GM21515 (cell line): ENCODE measurements at regions not wholly inside any gene's neighbourhood (a gene's known extent, or its start where the extent isn't known, plus 50 kb on each side); places are given as distances from the start of the nearest gene placed in this dataset.

Experiments used
- ATAC-seq: cut with Tn5 transposase; IDR thresholded peaks from one replicate; pipeline ENCODE4 v1.9.1; 2021; ENCODE audit not compliant: unreplicated experiment

DNA sequence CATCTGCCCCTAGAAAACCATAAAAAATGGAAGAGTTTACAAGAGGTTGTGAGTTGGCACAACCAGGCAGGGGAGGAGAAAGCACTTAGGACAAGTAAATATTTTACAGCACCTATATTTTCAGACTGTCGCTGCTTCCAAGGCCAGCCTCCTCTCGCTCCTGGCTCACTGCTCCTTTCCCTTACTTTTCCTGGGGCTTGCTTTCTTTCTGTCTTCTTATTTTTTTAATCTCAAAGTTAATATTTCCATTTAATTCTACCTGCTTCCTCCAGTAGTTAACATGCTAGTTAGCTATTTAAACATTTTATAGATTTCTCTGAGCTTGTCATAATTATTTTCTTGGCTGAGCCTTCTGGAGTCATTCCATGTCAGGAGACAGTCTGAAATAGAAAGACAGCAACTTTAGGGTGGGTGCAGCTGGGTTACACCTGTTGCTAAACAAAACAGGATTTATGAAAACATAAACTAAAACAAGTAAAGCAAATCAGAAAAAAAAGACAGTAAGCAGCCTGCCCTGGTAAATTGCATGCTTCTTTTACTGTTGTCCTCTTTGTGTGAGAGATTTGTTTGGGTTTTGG is 330.1 kb downstream of the DLEU7 start:
- no peak for ATAC-seq

DNA sequence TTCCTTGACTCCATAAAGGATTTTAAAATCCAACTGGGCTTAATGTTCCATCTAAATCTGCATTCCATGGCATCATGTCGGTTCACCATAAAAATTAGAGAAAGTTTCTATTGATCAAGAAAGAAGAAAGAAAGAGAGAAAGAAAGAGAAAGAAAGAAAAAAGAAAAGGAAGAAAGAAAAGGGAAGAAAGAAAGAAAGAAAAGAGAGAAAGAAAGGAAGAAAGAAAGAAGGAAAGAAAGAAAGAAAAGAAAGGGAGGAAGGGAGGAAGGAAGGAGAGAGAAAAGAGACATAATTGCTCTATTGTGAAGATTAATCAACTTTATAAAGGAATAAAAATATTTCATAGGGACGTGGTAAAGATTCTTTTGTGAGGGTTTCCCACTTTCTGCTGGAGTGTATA is 329.2 kb downstream of the DLEU7 start:
- no peak for ATAC-seq

DNA sequence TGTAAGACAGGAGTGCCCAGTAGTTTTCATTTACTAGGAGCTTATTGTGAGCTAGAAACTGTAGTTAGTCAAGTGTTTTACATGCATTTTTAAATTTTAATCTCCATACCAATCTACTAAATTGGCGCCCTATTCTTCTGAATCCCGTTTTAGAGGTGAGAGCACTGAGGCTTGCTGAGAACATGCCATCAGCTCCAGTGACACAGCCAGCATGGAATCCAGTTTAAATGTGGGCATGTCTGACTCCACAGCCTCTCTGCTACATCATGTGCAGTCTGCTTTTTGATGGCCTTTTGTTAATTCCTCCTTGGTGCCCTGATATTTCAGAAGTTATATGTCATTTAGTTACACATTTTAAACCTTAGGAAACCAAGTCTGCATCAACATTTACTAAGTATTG is 325.4 kb downstream of the DLEU7 start:
- no peak for ATAC-seq

DNA sequence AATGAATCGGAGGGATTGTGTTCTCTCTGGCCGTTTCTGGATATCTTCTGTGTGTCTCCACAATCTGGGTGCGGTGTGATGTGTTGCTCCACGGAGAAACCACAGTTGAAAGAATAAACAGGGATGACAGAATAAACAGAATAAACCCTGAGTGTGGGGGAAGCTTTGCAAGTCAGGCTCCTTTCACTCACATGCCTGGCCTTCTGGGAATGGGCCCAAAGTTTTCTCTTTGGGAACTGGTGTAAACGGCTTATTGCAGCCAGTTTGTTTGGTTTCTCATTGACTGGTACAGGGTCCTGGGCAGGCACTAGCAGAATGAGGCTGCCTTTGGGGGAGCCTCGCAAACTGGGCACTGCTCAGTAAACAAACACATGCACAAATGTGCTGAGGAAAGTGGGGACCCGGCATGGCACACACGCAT is 324.7 kb downstream of the DLEU7 start:
- no peak for ATAC-seq

DNA sequence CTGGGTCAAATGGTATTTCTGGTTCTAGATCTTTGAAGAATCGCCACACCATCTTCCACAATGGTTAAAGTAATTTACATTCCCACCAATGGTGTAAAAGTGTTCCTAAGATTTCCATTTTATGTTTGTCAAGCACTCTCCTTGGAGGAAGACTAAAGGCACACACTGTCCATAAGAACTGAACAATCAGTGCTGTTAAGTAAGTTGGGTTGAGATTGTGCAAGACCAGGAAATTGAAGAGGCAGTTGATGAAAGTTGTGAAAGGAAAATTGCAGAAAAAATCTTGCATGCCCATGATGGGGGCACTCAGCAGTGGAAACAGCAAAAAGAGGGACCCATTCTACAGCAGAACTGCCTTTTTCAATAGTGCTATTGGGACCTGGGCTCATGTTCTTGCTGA is 323.6 kb downstream of the DLEU7 start:
- no peak for ATAC-seq

DNA sequence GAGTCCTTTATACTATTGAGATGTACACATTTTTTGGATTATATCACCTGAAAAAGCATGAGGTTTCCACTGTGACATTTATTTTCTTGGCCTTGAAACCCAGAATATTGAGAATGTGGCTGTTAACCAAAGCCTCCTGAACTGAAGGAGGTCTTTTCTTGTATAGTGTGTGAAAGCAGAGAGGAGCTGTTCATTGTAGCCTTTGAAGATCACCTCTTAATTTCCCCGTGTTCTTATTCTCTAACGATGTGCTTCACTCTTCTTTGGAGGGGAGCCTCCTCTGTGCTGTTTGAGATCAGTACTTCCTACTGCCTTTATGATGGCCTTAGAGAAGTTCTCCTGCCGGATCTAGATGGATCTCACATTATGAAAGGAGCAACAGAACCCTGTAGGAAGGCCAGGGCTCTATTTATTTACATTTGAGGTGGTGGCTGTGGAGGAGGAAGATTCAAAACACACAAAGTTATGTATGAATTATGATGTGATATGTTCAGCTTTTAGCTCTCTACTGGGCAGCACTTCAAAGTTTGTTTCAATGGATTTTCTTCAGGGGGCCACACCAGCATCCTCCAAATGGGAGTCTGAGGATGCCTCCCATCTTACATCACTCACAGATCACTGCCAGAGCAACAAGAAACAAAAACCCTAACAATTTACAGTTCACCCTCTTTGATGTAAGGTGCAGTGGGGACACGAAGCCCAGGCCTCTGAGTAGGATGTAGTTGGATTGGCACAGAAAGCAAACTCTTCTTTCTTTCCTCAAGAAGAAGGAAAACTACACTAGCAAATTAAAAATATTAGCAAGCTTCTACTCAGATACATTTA is 322.3 kb downstream of the DLEU7 start:
- no peak for ATAC-seq

DNA sequence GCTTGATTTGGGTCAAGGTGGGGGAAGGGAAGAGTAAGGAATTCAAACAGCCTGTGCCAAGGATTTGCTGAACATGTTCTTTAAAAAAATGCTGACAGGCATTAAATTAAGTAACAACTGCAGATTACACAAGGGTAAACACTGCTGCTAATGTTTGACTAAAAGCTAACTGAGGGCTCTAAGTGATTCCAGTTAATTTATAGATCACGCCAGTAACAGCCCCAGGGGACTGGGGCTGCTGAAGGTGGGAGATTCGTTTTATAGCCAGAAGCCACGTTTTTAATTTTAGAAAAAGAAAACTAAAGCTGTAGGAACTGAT is 321.7 kb downstream of the DLEU7 start:
- no peak for ATAC-seq

DNA sequence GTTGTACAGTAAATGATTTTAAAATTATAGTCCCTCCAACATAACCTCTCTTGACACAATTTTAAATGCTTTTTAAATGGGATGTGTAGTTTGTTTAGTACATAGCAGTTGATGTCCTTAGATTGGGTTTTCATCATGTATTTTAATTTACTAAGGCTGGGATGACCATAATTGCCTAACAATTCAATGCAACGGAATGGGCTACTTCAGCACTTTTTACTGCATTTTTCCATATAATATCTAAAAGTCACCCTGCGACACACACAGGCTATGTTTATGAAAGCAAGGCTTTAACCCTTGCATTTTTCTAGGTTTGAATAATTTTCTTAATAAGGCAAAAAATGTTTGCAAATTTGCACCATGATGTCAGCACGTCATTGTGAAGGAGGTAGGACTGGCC is 321.0 kb downstream of the DLEU7 start:
- ATAC-seq: no peak

DNA sequence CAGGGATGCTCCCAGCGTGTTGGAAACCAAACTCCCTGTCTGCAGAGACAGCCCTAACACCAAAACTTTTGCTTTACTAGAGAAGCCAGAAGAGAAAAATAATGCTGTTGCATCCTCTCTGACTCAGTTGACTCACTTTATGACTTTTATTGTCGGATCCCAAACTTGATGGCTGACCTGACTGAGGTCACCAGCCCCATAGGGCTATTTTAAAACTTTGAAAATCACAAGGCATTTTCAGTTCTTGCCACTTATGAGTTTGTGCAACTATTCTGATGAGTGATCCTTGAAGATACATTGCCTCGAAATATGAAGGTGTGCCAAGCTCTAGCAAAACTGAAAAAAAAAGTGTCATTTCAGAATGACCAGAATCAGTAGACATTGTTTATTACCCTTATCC is 320.2 kb downstream of the DLEU7 start:
- ATAC-seq: no peak

DNA sequence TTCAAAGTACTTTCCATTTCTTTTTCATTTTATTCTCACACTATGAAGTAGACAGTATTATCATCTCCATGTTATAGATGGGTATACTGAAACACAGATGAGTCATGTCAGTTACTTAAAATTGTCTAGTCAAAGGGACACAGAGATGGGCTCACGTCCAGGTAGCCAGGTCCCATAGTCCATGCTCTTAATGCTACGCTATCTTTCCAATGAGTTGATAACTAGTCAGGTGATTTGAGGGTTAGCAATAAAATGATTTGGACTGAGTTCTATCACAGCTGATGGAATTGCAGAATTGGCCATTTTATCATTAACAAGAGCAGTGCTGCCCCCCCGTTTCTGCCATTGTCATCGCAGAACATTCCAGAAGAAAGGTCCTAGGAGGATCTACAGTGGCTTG is 318.9 kb downstream of the DLEU7 start:
- ATAC-seq: no peak

DNA sequence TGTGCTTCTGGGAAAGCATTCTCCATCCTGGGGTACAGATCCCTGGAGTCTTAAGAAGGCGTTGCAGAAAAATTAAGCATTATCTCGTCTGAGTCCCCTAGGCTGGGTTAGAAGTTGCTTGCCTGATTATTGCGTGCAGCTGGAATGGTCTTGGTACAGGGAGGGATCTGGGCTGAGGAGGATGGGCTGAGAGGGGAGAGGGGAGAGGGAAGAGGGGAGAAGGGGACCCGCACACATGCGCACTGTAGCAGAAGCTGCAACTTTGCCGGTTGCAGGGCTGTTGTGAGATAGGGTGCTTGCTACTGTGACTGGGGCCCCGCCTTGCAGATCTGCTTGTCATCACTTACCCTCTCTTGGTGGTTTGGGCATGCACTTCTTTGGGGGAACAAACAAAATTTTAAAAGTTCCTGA is 316.8 kb downstream of the DLEU7 start:
- ATAC-seq: no peak

DNA sequence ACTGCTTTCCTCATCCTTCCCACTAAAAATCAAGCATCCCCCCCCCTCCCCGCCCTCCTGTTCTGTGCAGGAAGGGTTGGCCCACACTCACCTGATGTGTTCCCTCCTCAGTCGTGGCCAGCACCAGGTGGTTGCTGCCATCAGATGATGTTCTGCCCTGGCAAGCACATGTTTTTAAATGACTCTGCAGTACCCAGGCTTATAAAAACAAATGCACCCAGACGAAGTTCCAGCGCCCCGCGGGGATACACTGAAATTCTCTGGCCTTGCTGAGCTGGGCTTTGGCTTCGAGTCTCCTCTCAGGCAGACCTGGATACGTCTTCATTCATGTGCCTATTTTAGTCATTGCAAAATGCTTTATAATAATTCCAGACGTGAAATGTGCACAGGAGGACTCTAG is 316.3 kb downstream of the DLEU7 start:
- no peak for ATAC-seq

DNA sequence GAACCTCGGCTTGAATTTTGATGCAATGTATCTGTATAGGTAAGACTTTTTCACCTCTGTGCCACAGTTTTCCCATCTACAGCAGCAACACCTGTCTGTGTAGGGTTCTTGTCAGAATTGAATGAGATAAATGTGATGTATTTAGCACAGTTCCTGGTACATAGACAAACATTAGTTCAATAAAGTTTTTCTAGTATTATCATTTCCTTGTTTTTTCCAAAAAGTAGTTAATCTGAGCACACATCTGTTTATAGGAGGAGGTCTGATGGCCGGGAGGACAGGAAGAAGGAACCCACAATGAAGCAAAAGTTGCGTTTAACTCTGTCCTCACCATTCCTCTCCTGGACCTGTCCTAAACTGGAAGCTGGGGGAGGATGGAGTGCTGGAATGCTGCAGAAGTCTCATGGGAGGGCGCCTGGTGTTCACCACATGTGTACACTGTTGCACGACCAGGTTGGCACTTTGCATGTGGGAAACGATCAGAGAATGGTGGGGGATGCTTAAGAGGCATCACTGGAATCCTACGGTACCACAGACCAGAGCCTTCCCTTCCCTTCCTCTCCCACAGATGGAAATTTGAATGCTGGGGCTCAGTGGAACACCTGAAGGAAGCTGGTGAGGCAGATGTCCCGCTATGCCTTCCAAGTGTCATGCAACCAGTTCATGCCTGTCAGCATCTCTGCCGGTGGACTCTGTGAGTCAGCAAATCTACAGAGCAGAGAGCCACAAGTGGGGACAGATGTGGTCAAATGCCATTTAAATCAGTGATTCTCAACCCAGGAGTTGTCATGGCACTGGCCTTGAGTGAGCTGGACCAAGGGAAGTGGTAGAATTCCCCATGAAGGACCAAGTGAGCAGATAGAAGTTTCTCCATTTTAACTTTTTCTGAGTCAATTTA is 315.6 kb downstream of the DLEU7 start:
- ATAC-seq: no peak

DNA sequence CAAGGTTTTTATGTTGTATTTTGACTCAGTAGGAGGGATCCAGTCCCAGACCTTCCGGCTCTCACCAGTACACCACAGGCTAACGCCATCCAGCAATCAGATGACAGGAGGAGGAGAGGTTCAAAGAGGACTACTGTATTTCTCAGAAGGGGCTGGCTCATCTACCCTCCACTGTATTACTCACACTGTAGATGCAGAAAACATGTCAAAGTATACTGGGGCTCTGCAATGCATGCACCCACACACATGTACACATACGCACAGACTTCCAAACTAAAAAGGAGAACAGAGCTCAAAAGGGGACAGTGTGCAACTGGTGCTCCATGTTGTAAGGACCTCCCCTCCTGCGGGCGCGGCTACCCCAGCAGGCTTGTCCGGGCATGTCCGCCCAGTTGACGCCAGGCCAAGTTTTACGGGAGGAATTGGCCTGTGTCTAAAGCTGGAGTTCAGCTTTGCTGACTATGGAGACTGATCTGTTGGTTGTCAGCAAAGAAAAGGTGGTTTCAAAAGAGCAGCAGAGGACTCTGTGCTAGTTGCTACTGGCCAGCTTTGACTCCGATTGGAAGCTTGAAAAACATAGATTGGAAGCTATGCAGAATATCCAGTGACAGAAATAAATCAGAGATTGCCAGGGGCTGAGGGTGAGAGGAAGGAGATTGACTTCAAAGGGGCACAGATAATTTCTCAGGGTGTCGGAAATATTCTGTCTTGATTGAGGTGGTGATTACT is 314.2 kb downstream of the DLEU7 start:
- ATAC-seq: no peak

DNA sequence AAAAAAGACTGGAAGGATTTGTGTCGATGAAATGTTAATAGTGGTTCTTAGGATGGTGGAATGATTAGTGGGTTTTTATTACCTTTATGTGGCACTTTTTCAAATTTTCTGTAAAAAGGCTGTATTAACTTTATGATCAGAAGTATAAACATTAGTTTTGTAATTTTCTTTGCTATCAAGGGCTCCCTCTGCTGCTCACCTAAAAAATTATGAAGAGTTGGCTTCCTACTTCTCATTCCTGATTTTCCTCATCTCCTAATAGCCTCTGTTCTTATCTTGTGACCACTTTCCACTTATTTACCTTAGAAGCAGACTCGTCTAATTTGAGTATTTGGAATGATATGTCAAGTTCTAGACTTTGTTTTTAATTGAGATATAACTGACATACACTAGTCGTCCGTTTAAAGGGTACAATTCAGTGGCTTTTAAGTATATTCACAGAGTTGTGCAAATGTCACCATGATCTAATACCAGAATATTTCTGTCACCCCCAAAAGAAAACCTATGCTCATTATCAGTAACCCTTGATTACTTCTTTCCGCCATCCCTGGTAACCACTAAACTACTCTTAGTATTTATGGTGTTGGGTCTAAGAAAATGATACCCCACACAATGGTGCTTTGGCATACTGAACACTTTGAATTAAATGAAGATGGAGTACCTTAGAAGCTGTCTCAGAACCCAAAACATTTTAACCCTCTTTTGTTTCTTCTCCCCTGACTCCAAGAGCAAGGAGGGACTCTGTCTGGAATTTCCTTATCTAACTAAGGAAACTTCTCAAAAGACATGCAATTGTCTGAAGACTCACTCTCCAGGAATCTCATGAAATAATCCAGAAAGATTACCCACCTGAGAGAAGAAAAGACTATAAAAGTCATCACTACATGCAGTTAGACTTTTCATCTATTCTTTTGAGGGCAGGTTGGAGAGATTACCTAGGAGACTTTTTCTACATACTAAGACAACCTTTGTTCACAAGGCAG is 311.3 kb downstream of the DLEU7 start:
- no peak for ATAC-seq

DNA sequence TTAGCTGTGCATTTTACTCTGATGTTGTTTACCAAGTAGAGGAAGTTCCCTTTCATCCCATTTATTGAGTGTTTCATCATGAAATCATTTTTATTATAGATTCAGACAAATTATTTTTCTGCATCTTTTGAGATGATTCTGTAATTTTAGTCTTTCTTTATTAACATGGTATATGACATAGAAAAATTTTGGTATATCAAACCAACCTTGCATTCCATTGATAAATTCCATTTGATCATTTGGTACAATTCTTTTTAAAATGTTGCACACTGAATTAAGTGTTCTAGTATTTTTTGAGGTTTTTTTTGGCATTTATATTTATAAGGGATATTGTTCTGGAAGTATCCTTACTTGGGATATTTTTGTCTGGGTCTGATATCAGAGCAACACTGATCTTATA is 308.4 kb downstream of the DLEU7 start:
- no peak for ATAC-seq

DNA sequence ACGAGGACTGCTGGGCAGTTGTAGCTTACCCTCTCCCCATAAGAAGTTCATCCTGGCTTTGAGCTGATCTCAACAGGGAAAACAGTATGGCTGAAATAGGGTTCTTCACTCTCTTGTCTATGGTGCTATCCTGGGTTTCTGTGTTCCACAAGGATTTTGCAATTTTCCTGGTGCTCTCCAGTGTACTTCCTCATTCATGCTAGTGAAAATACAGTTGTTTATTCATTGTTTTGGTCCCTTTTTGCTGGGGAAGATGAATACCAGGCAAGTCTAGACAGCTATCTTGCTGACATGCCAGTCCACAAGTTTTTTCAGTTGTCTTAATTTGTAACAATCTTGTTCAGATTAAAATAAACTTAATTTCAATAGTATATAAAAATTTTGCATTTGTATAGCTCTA is 306.5 kb downstream of the DLEU7 start:
- ATAC-seq: no peak

DNA sequence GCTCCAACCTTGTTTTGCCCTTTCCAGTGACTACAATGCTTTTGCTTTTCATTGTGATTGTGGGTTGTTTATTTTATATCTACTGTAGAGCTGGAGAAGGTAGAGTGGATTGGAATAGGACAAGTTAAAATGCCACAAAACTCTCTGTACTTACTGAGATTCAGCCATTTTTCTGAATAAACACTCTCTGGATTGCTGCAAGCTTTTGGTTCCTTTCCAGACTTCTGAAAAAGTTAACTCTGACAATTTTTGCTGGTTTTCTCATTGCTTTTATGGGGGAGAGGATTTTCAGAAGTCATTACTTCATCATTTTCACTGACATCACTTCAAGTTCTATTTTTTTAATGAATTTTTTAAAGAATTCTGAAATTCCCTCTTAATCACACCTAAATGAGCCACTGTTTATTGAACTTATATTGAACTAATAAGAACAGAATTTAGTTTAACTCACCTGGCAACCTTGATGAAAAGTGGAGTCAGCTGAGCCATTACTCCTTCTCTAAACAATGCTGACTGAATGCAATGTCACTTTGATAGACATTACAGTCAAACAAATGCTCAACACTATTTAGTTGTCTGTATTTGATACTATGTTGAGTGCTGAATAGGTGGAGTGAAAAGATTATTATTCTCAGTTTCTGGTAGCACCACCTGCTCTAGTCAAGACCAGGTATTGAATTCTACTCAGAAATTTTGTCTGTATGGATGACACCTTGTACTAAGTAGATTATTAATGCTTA is 303.5 kb downstream of the DLEU7 start:
- no peak for ATAC-seq

DNA sequence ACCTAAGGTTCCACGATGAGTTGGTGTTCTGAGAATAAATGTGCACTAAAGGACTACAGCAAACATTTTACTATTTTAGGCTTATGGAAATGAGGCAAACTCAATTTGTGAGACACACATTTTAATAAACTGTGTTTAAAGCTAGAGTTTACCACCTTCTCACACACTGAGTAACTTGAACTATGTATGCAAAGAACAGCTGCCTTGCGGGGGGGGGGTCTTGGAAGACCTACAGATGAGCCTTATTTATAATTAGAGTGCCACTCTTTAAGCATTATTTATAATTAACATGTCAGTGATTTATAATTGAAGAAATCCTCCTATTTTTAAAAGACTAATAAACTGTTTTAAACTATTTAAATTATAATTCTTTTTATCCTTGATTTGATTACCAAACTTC is 300.4 kb downstream of the DLEU7 start:
- ATAC-seq: no peak

DNA sequence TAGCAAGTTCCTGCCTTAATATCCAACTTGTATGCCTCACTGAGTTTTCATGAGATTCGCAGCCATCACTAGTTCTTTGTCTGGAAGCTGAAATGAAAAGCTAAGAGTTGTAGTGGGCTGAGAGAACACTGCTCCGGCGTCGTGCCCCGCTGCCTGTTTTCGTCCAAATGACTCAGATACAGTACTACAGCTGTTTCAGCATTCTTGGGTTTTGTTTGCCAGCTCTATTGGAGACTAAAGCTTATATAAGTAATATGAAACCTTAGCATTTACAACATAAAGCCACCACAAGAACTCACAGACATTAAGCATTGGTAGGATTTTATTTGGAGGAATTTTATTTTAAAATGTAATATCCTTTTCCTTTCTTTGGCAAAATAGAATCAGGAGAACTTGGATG is 299.7 kb downstream of the DLEU7 start:
- no peak for ATAC-seq
